ENCODE measurements at regions not wholly inside any gene's neighbourhood (a gene's known extent, or its start where the extent isn't known, plus 50 kb on each side); places are given as distances from the start of the nearest gene placed in this dataset.

GRCh38 chr4:30264465-30264864, 455.7 kb upstream of the PCDH7 start:
- no peak overlapping the region for H3K27ac ChIP-seq
- DNase-seq = no peak
- 88% methylated on average over 4 to 15 of the region's 15 CpGs for WGBS, 2 donors (ENCODE audit: low coverage in 1 of 2)
- no peak overlapping the region for H3K4me3 ChIP-seq
- peaks cover 0 to 5% of the 10 kb centered on the region in 2 donors for H3K9me3 ChIP-seq
- in situ Hi-C loops (cut with MboI; ENCODE audit: low pct_ligation_motif_present in 1 of 4, low pct_unique_long_range_greater_than_20kb in 1 of 4, low sequenced_read_pairs in 3 of 4) = no loop called here
- H3K4me1 ChIP-seq = no peaks in the 10 kb centered on the region
- H3K27me3 ChIP-seq = no peaks in the 10 kb centered on the region
- no peaks in the 10 kb centered on the region for H3K36me3 ChIP-seq
- intact Hi-C loops (cut with DNase I; ENCODE audit: low total_unique reads) = no loop called here
- TF ChIP-seq EP300 (IDR thresholded peaks at IDR 0.05; ENCODE audit: low read depth) = no peak
- no peak for TF ChIP-seq POLR2A (IDR thresholded peaks at IDR 0.05)
- no peak for TF ChIP-seq POLR2AphosphoS5 (IDR thresholded peaks at IDR 0.05)

GRCh38 chr4:30265716-30266115, 454.5 kb upstream of the PCDH7 start:
- Histone ChIP-seq H3K27me3 (no peaks in the 10 kb centered on the region), H3K36me3 (no peaks in the 10 kb centered on the region), H3K27ac (no peak overlapping the region), H3K4me1 (no peaks in the 10 kb centered on the region), H3K4me3 (no peak overlapping the region), H3K9me3 (peaks cover 0 to 5% of the 10 kb centered on the region in 2 donors)
- DNase-seq = no peak
- WGBS, 2 donors (ENCODE audit: low coverage in 1 of 2) = 54 to 58% methylated on average over 3 of the region's 3 CpGs
- in situ Hi-C loops (cut with MboI; ENCODE audit: low pct_ligation_motif_present in 1 of 4, low pct_unique_long_range_greater_than_20kb in 1 of 4, low sequenced_read_pairs in 3 of 4) (no loop called here), intact Hi-C loops (cut with DNase I; ENCODE audit: low total_unique reads) (no loop called here)
- no peak for TF ChIP-seq POLR2A (IDR thresholded peaks at IDR 0.05)
- no peak for TF ChIP-seq EP300 (IDR thresholded peaks at IDR 0.05; ENCODE audit: low read depth)

- Histone ChIP-seq H3K4me1 (no peaks in the 10 kb centered on the region), H3K27me3 (no peaks in the 10 kb centered on the region), H3K36me3 (no peaks in the 10 kb centered on the region), H3K27ac (no peak overlapping the region), H3K4me3 (no peak overlapping the region), H3K9me3 (peaks cover 0 to 5% of the 10 kb centered on the region in 2 donors)
- intact Hi-C loops (cut with DNase I; ENCODE audit: low total_unique reads) = no loop called here
- no peak for TF ChIP-seq CTCF (IDR thresholded peaks at IDR 0.05)
- no peak for TF ChIP-seq POLR2AphosphoS5 (IDR thresholded peaks at IDR 0.05)
- no peak for TF ChIP-seq POLR2A (IDR thresholded peaks at IDR 0.05)
- TF ChIP-seq EP300 (IDR thresholded peaks at IDR 0.05; ENCODE audit: low read depth) = no peak
- no peak for DNase-seq
- in situ Hi-C loops (cut with MboI; ENCODE audit: low pct_ligation_motif_present in 1 of 4, low pct_unique_long_range_greater_than_20kb in 1 of 4, low sequenced_read_pairs in 3 of 4) = no loop called here
- 58 to 59% methylated on average over 2 of the region's 2 CpGs for WGBS, 2 donors (ENCODE audit: low coverage in 1 of 2)
These were observed 451.8 kb upstream of the PCDH7 start for GRCh38 chr4:30268370-30268769.

GRCh38 chr4:30269850-30270249, 450.3 kb upstream of the PCDH7 start:
- in situ Hi-C loops (cut with MboI; ENCODE audit: low pct_ligation_motif_present in 1 of 4, low pct_unique_long_range_greater_than_20kb in 1 of 4, low sequenced_read_pairs in 3 of 4) = no loop called here
- no peak for DNase-seq
- no peaks in the 10 kb centered on the region for H3K4me1 ChIP-seq
- no peaks in the 10 kb centered on the region for H3K9me3 ChIP-seq
- no peak overlapping the region for H3K27ac ChIP-seq
- WGBS, 2 donors (ENCODE audit: low coverage in 1 of 2) = 38 to 61% methylated on average over 6 of the region's 6 CpGs
- no peaks in the 10 kb centered on the region for H3K27me3 ChIP-seq
- TF ChIP-seq EP300 (IDR thresholded peaks at IDR 0.05; ENCODE audit: low read depth) = no peak
- no peak for TF ChIP-seq POLR2AphosphoS5 (IDR thresholded peaks at IDR 0.05)
- TF ChIP-seq CTCF (IDR thresholded peaks at IDR 0.05) = no peak
- no peak for TF ChIP-seq POLR2A (IDR thresholded peaks at IDR 0.05)
- intact Hi-C loops (cut with DNase I; ENCODE audit: low total_unique reads) = no loop called here
- no peak overlapping the region for H3K4me3 ChIP-seq
- no peaks in the 10 kb centered on the region for H3K36me3 ChIP-seq

- no peak for DNase-seq
- Histone ChIP-seq H3K27ac (no peak overlapping the region), H3K4me3 (no peak overlapping the region), H3K27me3 (no peaks in the 10 kb centered on the region), H3K36me3 (no peaks in the 10 kb centered on the region), H3K4me1 (no peaks in the 10 kb centered on the region), H3K9me3 (no peaks in the 10 kb centered on the region)
- in situ Hi-C loops (cut with MboI; ENCODE audit: low pct_ligation_motif_present in 1 of 4, low pct_unique_long_range_greater_than_20kb in 1 of 4, low sequenced_read_pairs in 3 of 4) (no loop called here), intact Hi-C loops (cut with DNase I; ENCODE audit: low total_unique reads) (no loop called here)
- TF ChIP-seq EP300 (IDR thresholded peaks at IDR 0.05; ENCODE audit: low read depth) (no peak), POLR2AphosphoS5 (IDR thresholded peaks at IDR 0.05) (no peak), POLR2A (IDR thresholded peaks at IDR 0.05) (no peak), CTCF (IDR thresholded peaks at IDR 0.05) (no peak)
These were observed 438.2 kb upstream of the PCDH7 start for GRCh38 chr4:30281986-30282385.
